Neural progenitor cell (in vitro differentiated cells): ENCODE measurements at regions not wholly inside any gene's neighbourhood (a gene's known extent, or its start where the extent isn't known, plus 50 kb on each side); places are given as distances from the start of the nearest gene placed in this dataset.

Experiments used
- CTCF ChIP-seq: fragments of 200-600 bp; sonication (generic); IDR thresholded peaks from 2 replicates; pipeline ENCODE4 v1.5.1; 2017; ENCODE audit warnings: antibody characterized with exemption, mild to moderate bottlenecking
- EZH2 ChIP-seq: fragments of 200-600 bp; sonication (generic); IDR thresholded peaks from 2 replicates; pipeline ENCODE4 v1.6.1; 2017; ENCODE audit warnings: antibody characterized with exemption, mild to moderate bottlenecking, moderate library complexity

- TF ChIP-seq CTCF (no peak), EZH2 (no peak)
These were observed 97.3 kb downstream of the BMP2 start for GRCh38 chr20:6864740-6865139.
